T-helper 17 cell (primary cell): ENCODE measurements at regions not wholly inside any gene's neighbourhood (a gene's known extent, or its start where the extent isn't known, plus 50 kb on each side); places are given as distances from the start of the nearest gene placed in this dataset.
"Not testable (repeated sequence)": the region's sequence is repeated elsewhere in the genome, so short reads cannot be mapped to it uniquely, and the experiment has no call there.

Experiments used
- ATAC-seq: fragments of 150-1000 bp; cut with Tn5 transposase; 2 replicates; pipeline ENCODE4 v1.10.0; 2021; ENCODE audit warnings: mild to moderate bottlenecking, moderate library complexity
- DNase-seq, 3 donors: peaks; one replicate each; pipeline versions ENCODE4 v3.0.0 to v3.0.0-alpha.2; 2020 to 2021
- H3K9me3 ChIP-seq: one replicate; pipeline ENCODE4 v1.7.0; 2013; ENCODE audit warnings: low read length, mild to moderate bottlenecking; ENCODE audit not compliant: control insufficient read depth, poor library complexity, severe bottlenecking
- H3K27ac Mint-ChIP-seq: one replicate; pipeline ENCODE4 v1.8.0; 2022; ENCODE audit warnings: mild to moderate bottlenecking, moderate library complexity, mixed read lengths
- H3K27me3 Mint-ChIP-seq: one replicate; pipeline ENCODE4 v1.8.0; 2022; ENCODE audit warnings: mixed read lengths
- H3K36me3 Mint-ChIP-seq: one replicate; pipeline ENCODE4 v1.8.0; 2022; ENCODE audit warnings: low read depth, mixed read lengths
- H3K4me1 Mint-ChIP-seq: one replicate; pipeline ENCODE4 v1.8.0; 2022; ENCODE audit warnings: mild to moderate bottlenecking, mixed read lengths
- H3K4me3 Mint-ChIP-seq: one replicate; pipeline ENCODE4 v1.8.0; 2022; ENCODE audit warnings: mild to moderate bottlenecking, moderate library complexity, mixed read lengths

GRCh38 chr1:120941066-120941465, 51.5 kb downstream of the PPIAL4A start:
- H3K4me3 Mint-ChIP-seq: peak overlapping the region; percentile 96
- not testable (repeated sequence) for ATAC-seq, DNase-seq, H3K27me3 Mint-ChIP-seq, H3K36me3 Mint-ChIP-seq, H3K9me3 ChIP-seq
- peaks cover 14% of the 10 kb centered on the region for H3K4me1 Mint-ChIP-seq
- peak overlapping the region; percentile 100 for H3K27ac Mint-ChIP-seq

- not testable (repeated sequence) for DNase-seq, H3K9me3 ChIP-seq, H3K27me3 Mint-ChIP-seq, H3K36me3 Mint-ChIP-seq
- peak; percentile 39 for ATAC-seq
- Mint-ChIP-seq H3K4me3 (peak overlapping the region; percentile 96), H3K4me1 (peaks cover 14% of the 10 kb centered on the region), H3K27ac (peak overlapping the region; percentile 100)
Measured at GRCh38 chr1:120941836-120942217, 52.3 kb downstream of the PPIAL4A start.

GRCh38 chr1:120942218-120942944, 52.8 kb downstream of the PPIAL4A start:
- H3K27me3 Mint-ChIP-seq, H3K36me3 Mint-ChIP-seq, H3K9me3 ChIP-seq: not testable (repeated sequence)
- ATAC-seq (peak; percentile 83), DNase-seq (peak; percentile 59 to 73 (median 69))
- peak overlapping the region; percentile 100 for H3K27ac Mint-ChIP-seq
- peak overlapping the region; percentile 96 for H3K4me3 Mint-ChIP-seq
- H3K4me1 Mint-ChIP-seq: peaks cover 14% of the 10 kb centered on the region

- H3K27ac Mint-ChIP-seq: peak overlapping the region; percentile 100
- H3K27me3 Mint-ChIP-seq, DNase-seq, H3K9me3 ChIP-seq, ATAC-seq, H3K36me3 Mint-ChIP-seq: not testable (repeated sequence)
- H3K4me1 Mint-ChIP-seq: peaks cover 15% of the 10 kb centered on the region
- peak overlapping the region; percentile 96 for H3K4me3 Mint-ChIP-seq
Measured at GRCh38 chr1:120942945-120943319, 53.4 kb downstream of the PPIAL4A start.

GRCh38 chr1:120944691-120945090, 55.1 kb downstream of the PPIAL4A start:
- peaks cover 18% of the 10 kb centered on the region for H3K4me1 Mint-ChIP-seq
- not testable (repeated sequence) for H3K4me3 Mint-ChIP-seq, H3K27me3 Mint-ChIP-seq, DNase-seq, H3K27ac Mint-ChIP-seq, H3K9me3 ChIP-seq, ATAC-seq, H3K36me3 Mint-ChIP-seq

- H3K36me3 Mint-ChIP-seq, H3K27ac Mint-ChIP-seq, H3K4me3 Mint-ChIP-seq, H3K9me3 ChIP-seq, DNase-seq, ATAC-seq, H3K27me3 Mint-ChIP-seq: not testable (repeated sequence)
- H3K4me1 Mint-ChIP-seq: peaks cover 18% of the 10 kb centered on the region
Measured at GRCh38 chr1:120945122-120945521, 55.6 kb downstream of the PPIAL4A start.

GRCh38 chr1:120947114-120947513, 57.5 kb downstream of the PPIAL4A start:
- H3K9me3 ChIP-seq, H3K36me3 Mint-ChIP-seq, DNase-seq, H3K27me3 Mint-ChIP-seq, ATAC-seq, H3K4me3 Mint-ChIP-seq: not testable (repeated sequence)
- peaks cover 11% of the 10 kb centered on the region for H3K4me1 Mint-ChIP-seq
- peak overlapping the region; percentile 27 for H3K27ac Mint-ChIP-seq

GRCh38 chr1:120949724-120950123, 60.2 kb downstream of the PPIAL4A start:
- H3K4me3 Mint-ChIP-seq, ATAC-seq, H3K27me3 Mint-ChIP-seq, H3K27ac Mint-ChIP-seq, H3K9me3 ChIP-seq, H3K4me1 Mint-ChIP-seq, H3K36me3 Mint-ChIP-seq, DNase-seq: not testable (repeated sequence)

- not testable (repeated sequence) for H3K27ac Mint-ChIP-seq, H3K27me3 Mint-ChIP-seq, H3K36me3 Mint-ChIP-seq, DNase-seq, ATAC-seq, H3K9me3 ChIP-seq, H3K4me3 Mint-ChIP-seq, H3K4me1 Mint-ChIP-seq
Measured at GRCh38 chr1:120950633-120951032, 61.1 kb downstream of the PPIAL4A start.

- H3K27me3 Mint-ChIP-seq, H3K9me3 ChIP-seq, DNase-seq, H3K27ac Mint-ChIP-seq, H3K36me3 Mint-ChIP-seq, H3K4me1 Mint-ChIP-seq, H3K4me3 Mint-ChIP-seq, ATAC-seq: not testable (repeated sequence)
Measured at GRCh38 chr1:120951100-120951499, 61.5 kb downstream of the PPIAL4A start.

GRCh38 chr1:120952207-120952870, 62.8 kb downstream of the PPIAL4A start:
- H3K36me3 Mint-ChIP-seq, DNase-seq, H3K4me1 Mint-ChIP-seq, H3K27me3 Mint-ChIP-seq, H3K27ac Mint-ChIP-seq, H3K4me3 Mint-ChIP-seq, H3K9me3 ChIP-seq: not testable (repeated sequence)
- ATAC-seq: peak; percentile 33

- not testable (repeated sequence) for H3K9me3 ChIP-seq, H3K27ac Mint-ChIP-seq, H3K4me3 Mint-ChIP-seq, H3K27me3 Mint-ChIP-seq, H3K4me1 Mint-ChIP-seq, DNase-seq, ATAC-seq, H3K36me3 Mint-ChIP-seq
Measured at GRCh38 chr1:120952871-120953265, 63.3 kb downstream of the PPIAL4A start.

GRCh38 chr1:120954736-120955135, 65.2 kb downstream of the PPIAL4A start:
- no peaks in the 10 kb centered on the region for H3K9me3 ChIP-seq
- ATAC-seq: no peak
- DNase-seq: no peak
- Mint-ChIP-seq H3K36me3 (peaks cover 6% of the 10 kb centered on the region), H3K4me3 (peak overlapping the region; percentile 34), H3K27me3 (no peaks in the 10 kb centered on the region), H3K4me1 (peaks cover 3% of the 10 kb centered on the region), H3K27ac (peak overlapping the region; percentile 45)

GRCh38 chr1:120955961-120956360, 66.4 kb downstream of the PPIAL4A start:
- not testable (repeated sequence) for H3K4me1 Mint-ChIP-seq, ATAC-seq, H3K36me3 Mint-ChIP-seq, H3K9me3 ChIP-seq, H3K27ac Mint-ChIP-seq, DNase-seq, H3K4me3 Mint-ChIP-seq, H3K27me3 Mint-ChIP-seq
